ENCODE measurements at regions not wholly inside any gene's neighbourhood (a gene's known extent, or its start where the extent isn't known, plus 50 kb on each side); places are given as distances from the start of the nearest gene placed in this dataset.
A peak's percentile ranks its signal among the peaks of the same experiment; 100 is the strongest.

DNA sequence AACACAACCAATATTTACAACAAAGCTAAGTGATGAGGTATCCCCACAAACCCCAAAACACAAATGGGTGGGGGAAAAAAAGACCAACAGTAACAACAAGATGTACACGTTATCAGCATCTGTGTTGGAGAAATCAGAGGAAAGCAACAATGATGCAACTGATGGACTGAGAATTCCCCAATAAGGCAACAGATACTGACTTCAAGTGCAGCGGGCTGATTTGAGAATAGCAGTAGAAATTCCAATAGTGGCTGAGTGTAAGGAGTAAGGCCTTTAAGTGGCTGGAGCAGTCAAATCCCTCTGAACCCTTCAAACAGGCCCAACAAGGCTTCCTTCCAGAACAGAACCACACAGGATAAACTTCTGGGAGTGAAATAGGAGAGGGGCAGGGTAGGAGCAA lies 97.6 kb downstream of the TM2D1 start:
- DNase-seq, result no peak

GRCh38 chr1:61626816-61627215 lies 98.1 kb downstream of the TM2D1 start:
- no peak for DNase-seq

- DNase-seq, result no peak
These were observed 101.1 kb downstream of the TM2D1 start for GRCh38 chr1:61623852-61624251.

DNA sequence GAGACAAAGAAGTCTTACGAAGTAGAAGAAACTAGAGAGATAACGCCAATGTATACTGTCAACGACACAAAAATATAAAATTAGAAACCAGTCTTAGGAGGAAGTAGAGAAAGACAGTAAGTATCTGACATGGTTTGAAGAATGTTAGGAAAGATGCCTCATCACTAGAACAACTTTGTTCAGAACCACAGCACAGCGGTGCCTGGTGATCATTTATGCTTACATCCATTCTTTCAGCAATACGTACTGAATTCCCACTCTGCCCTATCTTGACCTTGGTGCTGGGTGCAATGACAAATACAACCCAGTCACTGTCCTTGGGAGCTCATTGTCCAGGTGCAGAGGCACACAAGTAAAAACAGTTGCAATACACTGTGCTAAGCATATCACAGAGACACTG lies 104.4 kb downstream of the TM2D1 start:
- no peak for DNase-seq

GRCh38 chr1:61618755-61619154 lies 106.2 kb downstream of the TM2D1 start:
- no peak for DNase-seq

DNA sequence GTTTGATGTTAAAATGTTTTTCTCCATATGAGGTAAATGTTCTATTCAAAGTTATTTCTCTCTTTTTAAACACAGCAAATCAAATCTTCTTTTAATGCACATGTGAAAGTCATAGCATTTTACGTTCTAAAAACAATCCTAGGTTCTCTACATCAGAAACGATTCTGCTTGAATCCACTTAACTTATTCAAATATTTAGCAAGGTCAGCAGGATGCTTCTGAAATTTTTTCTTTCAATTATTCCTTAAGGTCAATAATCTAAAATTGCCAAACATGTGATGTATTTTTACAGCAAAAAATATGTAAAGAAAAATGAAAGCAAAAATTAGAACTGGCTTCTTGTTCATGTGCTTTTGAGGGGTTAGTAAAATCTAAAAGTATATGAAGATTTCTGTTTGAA lies 106.7 kb downstream of the TM2D1 start:
- DNase-seq, result no peak

DNA sequence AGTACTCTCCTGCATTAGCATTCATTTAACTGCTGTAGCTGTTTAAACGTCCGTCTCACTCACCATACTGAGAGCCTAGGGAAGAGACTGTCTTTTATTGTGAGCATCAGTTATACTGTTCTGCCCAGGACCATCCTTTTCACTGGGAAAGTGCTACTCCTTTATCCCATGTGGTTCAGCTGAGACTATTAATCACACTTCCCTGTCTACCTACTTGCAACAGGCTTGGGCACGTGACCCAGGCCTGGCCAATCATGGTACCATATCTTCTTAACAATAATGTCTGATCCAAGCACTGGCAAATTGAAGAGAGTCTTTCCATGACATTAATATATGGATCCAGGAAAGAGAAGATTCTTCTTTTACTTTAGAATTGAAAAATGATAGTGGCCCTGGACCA lies 108.1 kb downstream of the TM2D1 start:
- DNase-seq, result no peak

DNA sequence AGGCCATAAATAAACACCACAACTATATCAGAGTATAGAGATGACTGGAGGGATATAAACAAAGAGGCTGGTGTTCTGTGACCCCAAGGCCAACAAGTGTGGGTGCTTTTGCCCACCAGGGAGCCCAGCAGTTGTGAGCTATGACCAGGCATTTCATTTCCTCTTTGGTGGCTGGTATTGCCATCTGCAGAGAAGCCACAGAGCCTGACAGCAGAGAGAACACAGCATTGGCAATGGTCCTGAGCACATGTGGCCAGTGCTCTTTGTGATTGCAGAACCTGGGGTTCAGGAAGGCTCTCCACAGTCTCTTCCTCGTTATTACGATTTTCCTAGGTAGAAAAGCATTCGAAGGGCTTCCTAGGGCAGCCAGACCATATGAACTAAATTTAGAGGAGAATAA lies 112.3 kb downstream of the TM2D1 start:
- DNase-seq, result no peak

DNA sequence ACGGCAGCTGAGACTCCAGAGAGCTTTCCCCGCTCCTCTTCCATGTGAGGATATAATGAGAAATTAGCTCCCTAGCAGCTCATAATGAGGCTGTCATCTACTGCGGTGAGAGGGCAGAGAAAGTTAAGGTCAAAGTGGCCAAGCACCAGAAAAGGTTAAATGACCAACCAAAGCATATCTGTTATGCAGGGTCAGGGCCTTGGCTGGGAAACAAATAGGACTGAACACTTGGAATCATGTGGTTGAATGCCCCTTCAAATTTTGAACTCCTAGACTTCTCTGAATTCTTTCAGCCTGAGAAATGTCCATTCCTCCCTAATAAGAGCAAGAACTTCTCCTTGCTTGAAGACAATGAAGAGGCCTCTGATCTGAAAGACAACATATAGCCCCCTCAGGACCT lies 115.9 kb downstream of the TM2D1 start:
- DNase-seq, result no peak

DNA sequence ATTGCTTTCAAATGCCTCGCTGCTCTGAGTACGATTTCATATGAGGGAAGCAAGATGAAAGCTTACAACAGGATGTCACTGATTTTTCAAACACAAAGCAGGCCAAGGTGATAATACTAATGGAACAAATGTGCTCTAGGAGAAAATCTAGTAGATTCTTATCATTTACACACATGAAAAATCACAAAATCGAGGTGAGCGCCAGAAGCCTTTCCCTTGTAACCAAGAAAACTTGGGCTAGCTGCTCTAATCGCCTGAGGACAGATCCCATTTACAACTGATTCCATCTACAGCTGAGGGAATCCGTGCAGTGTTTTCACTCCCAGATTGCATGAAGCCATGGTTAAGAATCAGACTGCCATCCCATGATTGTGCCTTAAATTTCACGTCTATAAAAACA lies 117.5 kb downstream of the TM2D1 start:
- no peak for DNase-seq

DNA sequence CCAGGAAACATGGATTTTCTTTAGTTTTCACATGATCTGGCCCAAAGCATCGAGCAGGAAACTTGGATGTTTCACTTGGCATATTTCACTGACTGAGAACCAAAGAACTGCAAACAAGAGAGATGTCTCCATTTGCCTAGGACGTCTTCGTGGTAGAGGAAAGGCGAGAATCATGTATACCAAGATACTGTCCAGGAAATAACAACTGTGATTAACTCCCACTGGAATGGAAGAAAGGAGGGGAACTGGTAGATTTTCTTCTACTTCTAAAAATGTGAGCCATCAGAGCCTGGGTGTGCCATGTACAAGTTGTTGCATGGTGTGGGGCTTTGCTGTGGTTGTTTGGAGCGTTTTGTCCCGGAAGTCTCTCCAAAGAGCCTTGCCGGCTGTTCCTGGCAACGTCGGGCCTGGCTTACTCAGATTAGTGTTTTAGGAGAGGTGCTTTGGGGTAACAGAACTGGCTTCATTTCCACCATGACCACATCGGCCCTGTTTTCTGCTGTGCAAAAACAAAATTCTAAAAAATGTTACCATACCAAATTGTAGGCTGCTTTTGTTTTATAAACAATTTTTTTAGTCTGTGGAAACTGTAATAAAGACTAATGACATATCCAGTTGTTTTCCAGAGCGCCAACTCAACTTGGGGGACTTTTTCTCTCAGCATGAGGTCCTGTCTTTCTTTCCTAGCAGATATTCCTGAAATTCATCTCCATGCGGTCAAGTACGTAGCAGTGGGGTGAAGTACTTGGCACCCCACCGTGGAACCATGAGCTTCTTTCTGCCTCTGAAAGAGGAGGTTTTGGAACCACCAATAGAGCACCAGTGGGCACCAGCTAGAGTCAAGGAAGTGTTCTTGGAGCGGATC lies 118.3 kb downstream of the TM2D1 start:
- DNase-seq, result no peak

GRCh38 chr1:61605607-61606321 lies 119.2 kb downstream of the TM2D1 start:
- DNase-seq, result no peak

DNA sequence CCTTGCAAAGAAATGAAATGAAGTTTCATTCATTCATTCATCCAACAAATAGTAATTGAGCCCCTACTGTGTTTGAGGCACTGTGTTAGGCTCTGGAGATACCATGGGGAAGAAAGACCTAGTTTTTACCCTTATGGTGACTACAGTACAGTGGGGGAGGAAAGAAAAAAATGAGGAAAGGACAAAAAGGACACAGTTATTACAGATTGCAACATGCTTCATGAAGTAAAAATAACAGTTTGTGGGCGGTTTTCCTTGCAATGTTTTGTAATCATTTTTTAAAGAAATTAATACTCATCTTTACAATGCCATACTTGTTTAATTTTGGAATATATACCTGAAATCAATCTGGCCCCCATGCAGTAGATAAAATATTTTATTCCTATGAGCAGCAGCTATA lies 120.3 kb downstream of the TM2D1 start:
- DNase-seq, result no peak

DNA sequence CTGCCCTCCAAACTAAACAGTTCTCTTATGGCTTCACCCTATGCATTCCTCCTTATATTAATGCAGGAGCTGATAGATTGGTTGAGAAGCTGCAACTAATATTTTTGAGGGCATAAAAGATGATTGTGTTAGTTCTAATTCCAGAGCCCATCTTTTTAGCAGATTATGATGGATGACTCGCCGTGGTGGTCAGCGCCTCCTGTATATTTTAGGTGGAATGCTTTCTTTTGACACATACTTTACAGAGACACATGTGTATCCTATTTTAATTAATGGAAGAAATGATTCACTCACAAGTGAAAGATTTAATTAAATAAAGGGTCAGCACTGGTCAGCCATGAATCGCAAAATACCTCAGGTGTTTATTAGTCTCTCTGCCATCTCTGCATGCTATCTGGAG lies 120.7 kb downstream of the TM2D1 start:
- DNase-seq, result no peak

DNA sequence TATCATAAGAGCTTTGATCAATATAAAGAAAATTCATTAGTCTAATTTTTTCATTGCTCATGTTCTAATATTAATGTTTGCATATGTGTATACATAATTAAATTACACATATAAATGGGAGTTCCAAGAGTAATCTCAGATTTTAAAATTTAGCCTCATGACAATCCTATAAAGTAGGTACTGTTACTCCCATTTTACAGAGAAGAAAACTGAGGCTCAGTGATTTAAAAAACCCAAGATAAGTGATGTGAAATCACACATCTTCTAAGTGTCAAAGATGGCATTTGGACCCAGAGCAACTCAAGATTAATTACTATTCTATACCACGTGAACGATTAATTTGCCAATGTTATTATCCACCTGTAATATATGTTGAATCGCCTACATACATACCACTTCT lies 122.3 kb downstream of the TM2D1 start:
- no peak for DNase-seq

DNA sequence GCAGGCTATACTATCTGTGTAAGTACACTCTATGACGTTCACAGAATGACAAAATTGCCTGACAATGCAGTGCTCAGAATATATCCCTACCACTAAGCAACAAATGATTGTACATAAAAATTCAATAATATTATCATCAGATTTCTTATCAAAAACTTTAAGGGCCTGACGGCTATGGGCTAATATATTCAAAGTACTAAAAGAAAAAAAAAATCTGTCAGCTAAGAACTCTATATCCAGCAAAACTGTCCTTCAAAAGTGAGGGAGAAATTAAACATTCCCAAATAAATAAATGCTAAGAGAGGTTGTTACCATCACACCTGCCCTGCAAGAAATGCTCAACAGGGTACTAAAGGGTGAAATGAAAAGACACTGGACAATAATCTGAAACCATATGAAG lies 127.3 kb downstream of the TM2D1 start:
- DNase-seq, result no peak

- no peak for DNase-seq
These were observed 131.6 kb downstream of the TM2D1 start for GRCh38 chr1:61593331-61593730.

DNA sequence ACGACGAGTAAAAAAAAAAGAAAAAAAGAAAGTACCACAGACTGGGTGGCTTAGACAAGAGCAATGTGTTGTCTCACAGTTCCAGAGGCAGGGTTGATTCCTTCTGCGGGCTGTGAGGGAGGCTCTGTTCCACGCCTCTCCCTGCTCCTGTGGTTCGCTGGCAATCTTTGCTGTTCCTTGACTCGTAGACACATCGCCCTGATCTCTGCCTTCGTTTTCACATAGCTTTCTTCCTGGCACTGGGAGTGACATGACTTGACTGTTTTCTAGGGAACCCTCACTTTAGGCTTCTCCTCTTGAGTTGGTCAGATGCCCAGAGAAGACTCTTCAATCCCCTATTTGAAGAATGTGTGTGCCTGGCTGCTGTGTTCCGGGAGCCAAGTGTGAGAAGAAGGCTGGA lies 133.6 kb downstream of the TM2D1 start:
- no peak for DNase-seq

DNA sequence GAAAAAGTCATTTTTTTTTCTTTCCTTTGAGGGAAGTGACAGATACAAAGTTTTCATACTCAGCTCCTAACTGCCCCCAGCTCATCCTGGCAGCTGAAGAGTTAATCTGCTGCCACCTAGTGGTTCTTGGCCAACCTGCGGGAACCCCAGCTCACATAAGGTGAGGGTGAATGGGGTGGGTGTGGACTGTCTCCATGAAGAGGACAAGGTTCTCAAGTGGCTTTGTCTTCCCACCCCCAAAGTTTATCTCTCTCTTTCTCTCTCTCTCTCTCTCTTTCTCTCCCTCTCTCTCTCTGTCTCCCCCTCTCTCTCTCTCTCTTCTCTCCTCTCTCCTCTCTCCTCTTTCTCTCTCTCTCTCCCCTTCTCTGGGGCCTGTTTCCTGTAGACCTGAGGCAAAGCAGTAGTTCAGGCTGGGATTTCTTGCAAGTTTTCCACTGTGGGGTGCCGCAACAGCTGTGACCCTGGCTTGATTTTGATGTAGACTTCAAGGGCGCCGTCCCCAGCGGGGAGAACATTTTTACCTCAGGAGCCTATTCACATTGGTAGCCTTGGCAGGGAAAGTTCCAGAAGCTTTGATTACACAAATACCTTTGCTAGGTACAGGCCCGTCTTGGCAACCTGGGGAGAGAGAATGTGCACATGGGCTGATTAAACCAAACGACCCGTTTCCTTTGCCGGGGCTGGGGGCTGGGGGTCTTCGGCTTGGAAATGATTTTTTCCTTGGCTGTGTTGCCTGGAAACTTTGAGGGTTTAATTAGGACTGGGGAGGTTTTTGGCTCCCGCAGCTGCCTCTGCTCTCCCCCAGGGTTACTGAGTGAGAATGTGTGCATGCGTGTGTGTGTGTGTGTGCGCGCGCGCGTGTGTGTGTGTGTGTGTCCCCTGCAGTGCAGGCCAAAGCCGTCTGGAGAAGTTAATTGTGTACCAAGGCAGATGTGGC lies 135.9 kb downstream of the TM2D1 start:
- peak; percentile 51 to 60 for DNase-seq

DNA sequence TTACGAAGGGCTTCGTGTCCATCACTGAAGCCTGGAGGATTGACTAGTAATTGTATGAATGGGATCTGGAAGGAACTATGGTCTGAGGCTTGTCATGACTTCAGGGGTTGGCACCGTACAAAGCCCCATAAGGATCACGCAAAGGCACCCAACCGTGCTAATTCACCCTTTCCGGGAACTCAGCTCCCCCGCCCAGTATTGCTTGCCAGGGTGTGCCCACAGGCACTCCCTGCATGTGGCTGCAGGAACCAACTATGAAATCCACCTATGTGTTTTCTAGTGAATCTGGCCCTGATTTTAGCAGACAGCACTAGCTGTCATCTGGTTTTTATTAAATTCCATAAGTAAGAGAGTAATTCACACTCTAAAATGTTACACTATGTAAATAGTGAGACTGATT lies 139.2 kb downstream of the TM2D1 start:
- no peak for DNase-seq

GRCh38 chr1:61583703-61584102 lies 141.2 kb downstream of the TM2D1 start:
- no peak for DNase-seq

DNA sequence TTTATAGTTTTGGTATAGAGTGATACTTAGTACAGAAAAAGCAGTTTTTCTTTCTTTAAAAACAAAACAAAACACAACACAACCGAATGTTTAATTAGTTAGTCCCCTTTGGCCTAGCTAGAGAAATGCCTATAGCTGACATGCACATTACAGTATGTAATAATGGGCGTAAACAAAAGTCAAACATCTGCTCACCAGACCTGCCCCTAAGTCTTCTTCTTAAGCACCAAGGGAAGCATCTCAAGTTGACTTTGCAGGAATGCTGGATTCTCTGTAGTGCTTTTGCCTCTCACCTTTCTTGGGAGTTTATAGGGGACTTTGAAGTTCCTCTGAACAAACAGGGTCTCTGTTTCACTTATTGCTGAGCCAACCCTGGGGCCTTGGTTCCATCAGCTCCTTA lies 143.7 kb downstream of the TM2D1 start:
- DNase-seq, result no peak

DNA sequence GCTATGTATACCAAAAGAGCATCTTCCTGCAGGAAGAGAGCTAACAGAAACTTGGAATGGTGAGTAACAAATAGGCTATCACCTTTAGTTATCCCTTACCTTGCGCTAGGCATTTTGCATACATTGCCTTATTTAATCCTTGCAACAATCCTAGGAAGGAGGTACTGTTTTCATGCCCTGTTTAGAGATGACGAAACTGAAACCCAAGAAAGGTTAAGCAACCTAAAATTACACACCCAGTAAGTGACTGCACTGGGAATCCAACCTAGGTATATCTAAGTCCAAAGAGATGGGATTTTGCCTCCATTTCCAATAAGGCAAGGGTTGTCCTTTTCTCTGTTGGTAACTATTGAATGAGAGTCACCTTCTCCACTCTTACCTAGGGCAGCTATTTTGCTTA lies 144.5 kb downstream of the TM2D1 start:
- DNase-seq, result no peak
